MCF 10A (cell line): ENCODE measurements at regions not wholly inside any gene's neighbourhood (a gene's known extent, or its start where the extent isn't known, plus 50 kb on each side); places are given as distances from the start of the nearest gene placed in this dataset.
"Not testable (repeated sequence)": the region's sequence is repeated elsewhere in the genome, so short reads cannot be mapped to it uniquely, and the experiment has no call there.

Source experiments
- BruUV-seq: library from RNA; stranded (reverse); fragments of 400-500 nt; replicated peaks from 2 replicates; lab custom pipeline; 2021; lab: Mats Ljungman, UMichigan
- CTCF ChIA-PET: fragments of 300-600 bp; sonication (Branson Sonifier 250); formaldehyde crosslinking; extraction: SDS; loops from one replicate; lab custom pipeline; 2021; ENCODE audit warnings: antibody characterized with exemption, inconsistent platforms; lab: Yijun Ruan, JAX
- POLR2A ChIA-PET: fragments of 300-600, 350-650 bp; sonication (Branson Sonifier 250); formaldehyde crosslinking; extraction: SDS; loops from one replicate; lab custom pipeline; 2020; ENCODE audit warnings: antibody characterized with exemption, inconsistent platforms; lab: Yijun Ruan, JAX
- DNase-seq: peaks from one replicate; pipeline ENCODE4 v3.0.0-alpha.2; 2018; ENCODE audit not compliant: unreplicated experiment
- H3K27ac Mint-ChIP-seq: one replicate; pipeline ENCODE4 v1.8.0; 2022; ENCODE audit warnings: mild to moderate bottlenecking, low read depth, mixed read lengths; ENCODE audit not compliant: unreplicated experiment
- H3K27me3 Mint-ChIP-seq: one replicate; pipeline ENCODE4 v1.8.0; 2022; ENCODE audit warnings: mixed read lengths; ENCODE audit not compliant: insufficient read depth, unreplicated experiment
- H3K36me3 Mint-ChIP-seq: one replicate; pipeline ENCODE4 v1.8.0; 2022; ENCODE audit warnings: mild to moderate bottlenecking, moderate library complexity, mixed read lengths; ENCODE audit not compliant: insufficient read depth, unreplicated experiment
- H3K4me1 Mint-ChIP-seq: one replicate; pipeline ENCODE4 v1.8.0; 2022; ENCODE audit warnings: mixed read lengths; ENCODE audit not compliant: insufficient read depth, unreplicated experiment
- H3K4me3 Mint-ChIP-seq: one replicate; pipeline ENCODE4 v1.8.0; 2022; ENCODE audit warnings: mild to moderate bottlenecking, moderate library complexity, mixed read lengths; ENCODE audit not compliant: unreplicated experiment
- H3K9me3 Mint-ChIP-seq: one replicate; pipeline ENCODE4 v1.8.0; 2022; ENCODE audit warnings: mixed read lengths; ENCODE audit not compliant: unreplicated experiment
- intact Hi-C: fragments of 100-400 bp; cut with micrococcal nuclease; formaldehyde crosslinking; loops from 2 replicates; pipeline ENCODE4 v1.14.1; 2022
- TF ChIP-seq, protein P1 (sequence below): fragments of 200-600 bp; IDR thresholded peaks from one replicate; pipeline ENCODE4 v1.8.0; 2022; ENCODE audit warnings: antibody characterized with exemption, mild to moderate bottlenecking; ENCODE audit not compliant: unreplicated experiment

DNA sequence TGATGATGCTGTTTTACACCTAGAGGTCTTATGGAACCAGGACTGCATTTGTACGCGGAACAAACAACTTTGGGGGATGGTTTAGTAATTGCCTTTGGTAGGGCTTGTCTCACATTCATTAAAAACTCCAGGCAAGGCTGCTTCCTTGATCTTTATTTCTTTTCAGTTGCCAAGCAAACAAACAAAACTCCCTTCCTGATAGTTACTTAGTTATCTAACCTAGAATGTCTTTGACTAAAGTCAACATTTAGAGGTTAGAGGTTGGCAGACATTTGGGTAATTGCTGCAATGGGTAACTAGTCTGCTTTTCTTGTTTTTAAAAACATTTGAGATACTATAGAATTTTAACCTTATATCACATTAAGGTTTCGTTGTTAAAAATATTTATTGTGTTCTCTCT, 500.9 kb upstream of the PTBP2 start:
- POLR2A ChIA-PET: no interaction called here
- Mint-ChIP-seq H3K9me3 (no peaks in the 10 kb centered on the region), H3K36me3 (no peaks in the 10 kb centered on the region), H3K4me1 (no peaks in the 10 kb centered on the region), H3K27ac (no peak overlapping the region), H3K27me3 (no peaks in the 10 kb centered on the region), H3K4me3 (no peak overlapping the region)
- TF ChIP-seq, protein P1, sequence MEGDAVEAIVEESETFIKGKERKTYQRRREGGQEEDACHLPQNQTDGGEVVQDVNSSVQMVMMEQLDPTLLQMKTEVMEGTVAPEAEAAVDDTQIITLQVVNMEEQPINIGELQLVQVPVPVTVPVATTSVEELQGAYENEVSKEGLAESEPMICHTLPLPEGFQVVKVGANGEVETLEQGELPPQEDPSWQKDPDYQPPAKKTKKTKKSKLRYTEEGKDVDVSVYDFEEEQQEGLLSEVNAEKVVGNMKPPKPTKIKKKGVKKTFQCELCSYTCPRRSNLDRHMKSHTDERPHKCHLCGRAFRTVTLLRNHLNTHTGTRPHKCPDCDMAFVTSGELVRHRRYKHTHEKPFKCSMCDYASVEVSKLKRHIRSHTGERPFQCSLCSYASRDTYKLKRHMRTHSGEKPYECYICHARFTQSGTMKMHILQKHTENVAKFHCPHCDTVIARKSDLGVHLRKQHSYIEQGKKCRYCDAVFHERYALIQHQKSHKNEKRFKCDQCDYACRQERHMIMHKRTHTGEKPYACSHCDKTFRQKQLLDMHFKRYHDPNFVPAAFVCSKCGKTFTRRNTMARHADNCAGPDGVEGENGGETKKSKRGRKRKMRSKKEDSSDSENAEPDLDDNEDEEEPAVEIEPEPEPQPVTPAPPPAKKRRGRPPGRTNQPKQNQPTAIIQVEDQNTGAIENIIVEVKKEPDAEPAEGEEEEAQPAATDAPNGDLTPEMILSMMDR: no peak
- intact Hi-C loops: no loop called here
- CTCF ChIA-PET: no interaction called here
- no TSS peak for BruUV-seq
- no peak for DNase-seq

DNA sequence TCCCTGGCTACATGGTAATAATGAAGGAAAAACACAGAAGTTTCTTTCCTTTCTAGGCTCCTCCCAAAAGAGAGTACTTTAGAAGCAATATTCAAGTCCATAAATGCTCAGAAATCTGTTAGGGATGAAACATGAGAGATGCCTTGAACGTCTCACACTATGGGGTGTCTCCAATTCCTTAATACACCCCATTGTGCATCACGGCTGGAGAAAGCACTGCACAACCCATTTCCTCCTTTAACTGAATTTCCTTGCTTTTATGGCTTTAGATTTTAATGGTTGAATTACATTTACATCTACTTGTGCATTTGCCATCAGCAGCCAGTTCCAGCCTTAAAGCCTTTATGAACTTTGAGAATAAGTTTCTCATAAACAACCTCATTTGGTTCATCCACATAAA, 498.9 kb upstream of the PTBP2 start:
- H3K36me3 Mint-ChIP-seq: no peaks in the 10 kb centered on the region
- H3K9me3 Mint-ChIP-seq: no peaks in the 10 kb centered on the region
- no peak for DNase-seq
- POLR2A ChIA-PET: no interaction called here
- H3K4me1 Mint-ChIP-seq: no peaks in the 10 kb centered on the region
- CTCF ChIA-PET: interaction anchor here (2.1 kb wide), 1 partner anchor 14 kb away, joined by 7 read pairs; no protein-coding TSS in a partner anchor
- BruUV-seq: no TSS peak
- TF ChIP-seq, protein P1: no peak
- H3K27ac Mint-ChIP-seq: no peak overlapping the region
- no peak overlapping the region for H3K4me3 Mint-ChIP-seq
- no peaks in the 10 kb centered on the region for H3K27me3 Mint-ChIP-seq
- intact Hi-C loops: no loop called here

DNA sequence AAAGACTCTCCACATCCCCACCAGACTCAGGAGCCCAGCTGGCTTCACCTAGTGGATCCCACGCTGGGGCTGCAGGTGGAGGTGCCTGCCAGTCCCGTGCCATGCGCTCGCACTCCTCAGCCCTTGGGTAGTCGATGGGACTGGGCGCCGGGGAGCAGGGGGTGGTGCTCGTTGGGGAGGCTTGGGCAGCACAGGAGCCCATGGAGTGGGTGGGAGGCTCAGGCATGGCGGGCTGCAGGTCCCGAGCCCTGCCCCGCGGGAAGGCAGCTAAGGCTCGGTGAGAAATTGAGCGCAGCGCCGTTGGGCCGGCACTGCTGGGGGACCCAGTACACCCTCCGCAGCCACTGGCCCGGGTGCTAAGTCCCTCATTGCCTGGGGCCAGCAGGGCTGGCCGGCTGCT, 497.4 kb upstream of the PTBP2 start:
- intact Hi-C loops, POLR2A ChIA-PET, H3K27ac Mint-ChIP-seq, H3K9me3 Mint-ChIP-seq, BruUV-seq, H3K36me3 Mint-ChIP-seq, DNase-seq, H3K4me3 Mint-ChIP-seq, H3K4me1 Mint-ChIP-seq, H3K27me3 Mint-ChIP-seq: not testable (repeated sequence)
- CTCF ChIA-PET: interaction anchor here (0.7 to 2.1 kb wide), 2 partner anchors 12 to 106 kb away, joined by 4 to 7 read pairs; no protein-coding TSS in a partner anchor

DNA sequence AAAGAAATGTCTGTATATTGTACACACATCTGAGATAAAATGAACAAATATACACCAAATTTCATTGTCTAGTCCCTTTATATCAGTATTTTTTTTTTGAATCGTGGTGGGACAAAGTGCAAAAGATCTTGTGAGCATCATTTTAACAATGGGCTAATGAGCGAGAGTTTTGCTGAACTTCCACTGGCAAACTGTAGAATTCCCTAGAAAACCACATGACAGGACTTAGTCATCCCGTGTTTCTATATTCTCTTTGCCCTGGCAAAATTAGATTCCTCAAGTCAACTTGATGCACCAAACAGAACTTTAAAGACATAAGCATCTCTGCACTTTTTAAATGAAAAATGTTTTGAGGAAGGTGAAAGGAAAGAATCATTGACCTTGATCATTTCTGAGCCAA, 488.2 kb upstream of the PTBP2 start:
- ChIA-PET CTCF (interaction anchor here (0.7 to 1.1 kb wide), 2 partner anchors 280 to 736 kb away, joined by 3 to 4 read pairs; no protein-coding TSS in a partner anchor), POLR2A (no interaction called here)
- no peaks in the 10 kb centered on the region for H3K27me3 Mint-ChIP-seq
- no peak overlapping the region for H3K27ac Mint-ChIP-seq
- no peaks in the 10 kb centered on the region for H3K36me3 Mint-ChIP-seq
- no TSS peak for BruUV-seq
- TF ChIP-seq, protein P1: no peak
- no peaks in the 10 kb centered on the region for H3K9me3 Mint-ChIP-seq
- peaks cover 11% of the 10 kb centered on the region for H3K4me1 Mint-ChIP-seq
- no peak overlapping the region for H3K4me3 Mint-ChIP-seq
- no peak for DNase-seq
- intact Hi-C loops: loop anchor here (10.0 kb wide), 2 partner anchors 331 to 929 kb away; no protein-coding TSS in a partner anchor
